ENCODE measurements at regions not wholly inside any gene's neighbourhood (a gene's known extent, or its start where the extent isn't known, plus 50 kb on each side); places are given as distances from the start of the nearest gene placed in this dataset.
"Not testable (repeated sequence)": the region's sequence is repeated elsewhere in the genome, so short reads cannot be mapped to it uniquely, and the experiment has no call there.

GRCh38 chr3:195969341-195969740 is 61.0 kb upstream of the TNK2 start:
- WGBS (ENCODE audit: insufficient coverage): 94% methylated on average over 7 of the region's 9 CpGs

GRCh38 chr3:195968104-195968503 is 59.8 kb upstream of the TNK2 start:
- H3K9ac ChIP-seq (ENCODE audit: low read length); ATAC-seq (ENCODE audit: low read depth); intact Hi-C loops (cut with micrococcal nuclease); POLR2A ChIA-PET; H3K4me1 Mint-ChIP-seq; H3K4me3 ChIP-seq (ENCODE audit: control extremely low read depth in 1 of 5, extremely low read depth in 1 of 5, insufficient read depth in 1 of 5, low read depth in 2 of 5, low read length in 4 of 5); H3K27me3 ChIP-seq (replicated peaks in 1 of 4; ENCODE audit: control extremely low read depth in 1 of 4, control insufficient read depth in 3 of 4, insufficient read depth in 4 of 4, low read length in 3 of 4); DNase-seq; H3K27ac ChIP-seq (ENCODE audit: low read length in 2 of 2); H3K4me2 ChIP-seq (replicated peaks; ENCODE audit: low read depth, low read length, poor library complexity, severe bottlenecking); H3K9me3 ChIP-seq (ENCODE audit: control extremely low read depth in 1 of 3, control insufficient read depth in 2 of 3, insufficient read depth in 1 of 3, low read length in 2 of 3); H3K79me2 ChIP-seq (ENCODE audit: control insufficient read depth, insufficient read depth, low read length); H3K9me3 Mint-ChIP-seq (ENCODE audit: insufficient read depth); H4K20me1 ChIP-seq (ENCODE audit: control insufficient read depth, insufficient read depth, low read length, poor library complexity, severe bottlenecking); H3K27me3 Mint-ChIP-seq; H3K4me3 Mint-ChIP-seq; CTCF ChIA-PET; H2AFZ ChIP-seq (ENCODE audit: insufficient read depth, low read depth, low read length, poor library complexity, severe bottlenecking); H3K27ac Mint-ChIP-seq; H3K4me1 ChIP-seq (ENCODE audit: control insufficient read depth in 2 of 2, insufficient read depth in 2 of 2, low read length in 2 of 2): not testable (repeated sequence)
- peaks cover 0 to 22% of the 10 kb centered on the region in 2 experiments for H3K36me3 ChIP-seq (replicated peaks in 1 of 2; ENCODE audit: control extremely low read depth in 1 of 2, control insufficient read depth in 1 of 2, extremely low read depth in 1 of 2, insufficient read depth in 2 of 2, low read length in 1 of 2)
- no CpG with 5 or more reads among the region's 10 CpGs for WGBS (ENCODE audit: insufficient coverage)

More at GRCh38 chr3:195969341-195969740, 61.0 kb upstream of the TNK2 start:
- H3K4me1 Mint-ChIP-seq; intact Hi-C loops (cut with micrococcal nuclease); H3K9me3 Mint-ChIP-seq (ENCODE audit: insufficient read depth); H3K4me1 ChIP-seq (ENCODE audit: control insufficient read depth in 2 of 2, insufficient read depth in 2 of 2, low read length in 2 of 2); POLR2A ChIA-PET; H3K9me3 ChIP-seq (ENCODE audit: control extremely low read depth in 1 of 3, control insufficient read depth in 2 of 3, insufficient read depth in 1 of 3, low read length in 2 of 3); H2AFZ ChIP-seq (ENCODE audit: insufficient read depth, low read depth, low read length, poor library complexity, severe bottlenecking); H3K4me3 Mint-ChIP-seq; H3K9ac ChIP-seq (ENCODE audit: low read length); DNase-seq; H3K4me2 ChIP-seq (replicated peaks; ENCODE audit: low read depth, low read length, poor library complexity, severe bottlenecking); H3K79me2 ChIP-seq (ENCODE audit: control insufficient read depth, insufficient read depth, low read length); H3K27ac Mint-ChIP-seq; CTCF ChIA-PET; H3K4me3 ChIP-seq (ENCODE audit: control extremely low read depth in 1 of 5, extremely low read depth in 1 of 5, insufficient read depth in 1 of 5, low read depth in 2 of 5, low read length in 4 of 5); H3K27ac ChIP-seq (ENCODE audit: low read length in 2 of 2); ATAC-seq (ENCODE audit: low read depth); H3K27me3 ChIP-seq (replicated peaks in 1 of 4; ENCODE audit: control extremely low read depth in 1 of 4, control insufficient read depth in 3 of 4, insufficient read depth in 4 of 4, low read length in 3 of 4); H3K27me3 Mint-ChIP-seq; H4K20me1 ChIP-seq (ENCODE audit: control insufficient read depth, insufficient read depth, low read length, poor library complexity, severe bottlenecking): not testable (repeated sequence)
- peaks cover 0 to 26% of the 10 kb centered on the region in 2 experiments for H3K36me3 ChIP-seq (replicated peaks in 1 of 2; ENCODE audit: control extremely low read depth in 1 of 2, control insufficient read depth in 1 of 2, extremely low read depth in 1 of 2, insufficient read depth in 2 of 2, low read length in 1 of 2)

- H3K79me2 ChIP-seq (ENCODE audit: control insufficient read depth, insufficient read depth, low read length); H3K4me3 ChIP-seq (ENCODE audit: control extremely low read depth in 1 of 5, extremely low read depth in 1 of 5, insufficient read depth in 1 of 5, low read depth in 2 of 5, low read length in 4 of 5); DNase-seq; H3K9me3 Mint-ChIP-seq (ENCODE audit: insufficient read depth); H4K20me1 ChIP-seq (ENCODE audit: control insufficient read depth, insufficient read depth, low read length, poor library complexity, severe bottlenecking); H3K9me3 ChIP-seq (ENCODE audit: control extremely low read depth in 1 of 3, control insufficient read depth in 2 of 3, insufficient read depth in 1 of 3, low read length in 2 of 3); ATAC-seq (ENCODE audit: low read depth); H3K27me3 Mint-ChIP-seq; POLR2A ChIA-PET; H3K4me1 ChIP-seq (ENCODE audit: control insufficient read depth in 2 of 2, insufficient read depth in 2 of 2, low read length in 2 of 2); H3K27ac ChIP-seq (ENCODE audit: low read length in 2 of 2); H2AFZ ChIP-seq (ENCODE audit: insufficient read depth, low read depth, low read length, poor library complexity, severe bottlenecking); CTCF ChIA-PET; H3K27me3 ChIP-seq (replicated peaks in 1 of 4; ENCODE audit: control extremely low read depth in 1 of 4, control insufficient read depth in 3 of 4, insufficient read depth in 4 of 4, low read length in 3 of 4); H3K27ac Mint-ChIP-seq; H3K9ac ChIP-seq (ENCODE audit: low read length); intact Hi-C loops (cut with micrococcal nuclease); H3K4me2 ChIP-seq (replicated peaks; ENCODE audit: low read depth, low read length, poor library complexity, severe bottlenecking); H3K4me1 Mint-ChIP-seq; H3K4me3 Mint-ChIP-seq: not testable (repeated sequence)
- peaks cover 0 to 22% of the 10 kb centered on the region in 2 experiments for H3K36me3 ChIP-seq (replicated peaks in 1 of 2; ENCODE audit: control extremely low read depth in 1 of 2, control insufficient read depth in 1 of 2, extremely low read depth in 1 of 2, insufficient read depth in 2 of 2, low read length in 1 of 2)
- WGBS (ENCODE audit: insufficient coverage): no CpG with 5 or more reads among the region's 16 CpGs
Measured at GRCh38 chr3:195967387-195967720, 59.0 kb upstream of the TNK2 start.

GRCh38 chr3:195966563-195967386 is 58.4 kb upstream of the TNK2 start:
- ATAC-seq (ENCODE audit: low read depth); H3K27ac ChIP-seq (ENCODE audit: low read length in 2 of 2); H3K9me3 Mint-ChIP-seq (ENCODE audit: insufficient read depth); H4K20me1 ChIP-seq (ENCODE audit: control insufficient read depth, insufficient read depth, low read length, poor library complexity, severe bottlenecking); H3K4me2 ChIP-seq (replicated peaks; ENCODE audit: low read depth, low read length, poor library complexity, severe bottlenecking); H3K9ac ChIP-seq (ENCODE audit: low read length); H3K4me1 ChIP-seq (ENCODE audit: control insufficient read depth in 2 of 2, insufficient read depth in 2 of 2, low read length in 2 of 2); H2AFZ ChIP-seq (ENCODE audit: insufficient read depth, low read depth, low read length, poor library complexity, severe bottlenecking); intact Hi-C loops (cut with micrococcal nuclease); H3K4me1 Mint-ChIP-seq; CTCF ChIA-PET; H3K4me3 ChIP-seq (ENCODE audit: control extremely low read depth in 1 of 5, extremely low read depth in 1 of 5, insufficient read depth in 1 of 5, low read depth in 2 of 5, low read length in 4 of 5); H3K9me3 ChIP-seq (ENCODE audit: control extremely low read depth in 1 of 3, control insufficient read depth in 2 of 3, insufficient read depth in 1 of 3, low read length in 2 of 3); DNase-seq; H3K4me3 Mint-ChIP-seq; H3K27me3 Mint-ChIP-seq; H3K27me3 ChIP-seq (replicated peaks in 1 of 4; ENCODE audit: control extremely low read depth in 1 of 4, control insufficient read depth in 3 of 4, insufficient read depth in 4 of 4, low read length in 3 of 4); H3K79me2 ChIP-seq (ENCODE audit: control insufficient read depth, insufficient read depth, low read length); POLR2A ChIA-PET; H3K27ac Mint-ChIP-seq: not testable (repeated sequence)
- WGBS (ENCODE audit: insufficient coverage): 88% methylated on average over 5 of the region's 15 CpGs
- peaks cover 0 to 22% of the 10 kb centered on the region in 2 experiments for H3K36me3 ChIP-seq (replicated peaks in 1 of 2; ENCODE audit: control extremely low read depth in 1 of 2, control insufficient read depth in 1 of 2, extremely low read depth in 1 of 2, insufficient read depth in 2 of 2, low read length in 1 of 2)

Data from B cell (primary cell).